ENCODE measurements at regions not wholly inside any gene's neighbourhood (a gene's known extent, or its start where the extent isn't known, plus 50 kb on each side); places are given as distances from the start of the nearest gene placed in this dataset.

GRCh38 chr11:64457416-64458010 lies 98.2 kb upstream of the SLC22A11 start:
- H3K27ac ChIP-seq (ENCODE audit: low read length) = no peak overlapping the region
- no peaks in the 10 kb centered on the region for H3K4me1 ChIP-seq (ENCODE audit: control insufficient read depth, insufficient read depth, low read length)
- no peaks in the 10 kb centered on the region for H3K9me3 ChIP-seq (ENCODE audit: control insufficient read depth, low read depth, low read length)
- no CpG with 5 or more reads among the region's 12 CpGs for WGBS (ENCODE audit: insufficient coverage, low lambda C conversion rate)
- no peaks in the 10 kb centered on the region for H3K36me3 ChIP-seq (ENCODE audit: control insufficient read depth, insufficient read depth, low read length)
- H3K27me3 ChIP-seq (ENCODE audit: control insufficient read depth, insufficient read depth, low read length) = peaks cover 9% of the 10 kb centered on the region
- no peak for DNase-seq
- H3K4me3 ChIP-seq (ENCODE audit: low read length) = no peak overlapping the region

GRCh38 chr11:64458997-64459396 lies 96.7 kb upstream of the SLC22A11 start:
- no peaks in the 10 kb centered on the region for H3K36me3 ChIP-seq (ENCODE audit: control insufficient read depth, insufficient read depth, low read length)
- WGBS (ENCODE audit: insufficient coverage, low lambda C conversion rate) = 14% methylated on average over 3 of the region's 10 CpGs
- peaks cover 11% of the 10 kb centered on the region for H3K27me3 ChIP-seq (ENCODE audit: control insufficient read depth, insufficient read depth, low read length)
- H3K4me1 ChIP-seq (ENCODE audit: control insufficient read depth, insufficient read depth, low read length) = no peaks in the 10 kb centered on the region
- no peak overlapping the region for H3K4me3 ChIP-seq (ENCODE audit: low read length)
- no peak overlapping the region for H3K27ac ChIP-seq (ENCODE audit: low read length)
- no peak for DNase-seq
- H3K9me3 ChIP-seq (ENCODE audit: control insufficient read depth, low read depth, low read length) = no peaks in the 10 kb centered on the region

GRCh38 chr11:64459609-64460008 lies 96.1 kb upstream of the SLC22A11 start:
- no CpG with 5 or more reads among the region's 6 CpGs for WGBS (ENCODE audit: insufficient coverage, low lambda C conversion rate)
- no peak overlapping the region for H3K27ac ChIP-seq (ENCODE audit: low read length)
- H3K27me3 ChIP-seq (ENCODE audit: control insufficient read depth, insufficient read depth, low read length) = peaks cover 15% of the 10 kb centered on the region
- no peak for DNase-seq
- H3K36me3 ChIP-seq (ENCODE audit: control insufficient read depth, insufficient read depth, low read length) = no peaks in the 10 kb centered on the region
- H3K9me3 ChIP-seq (ENCODE audit: control insufficient read depth, low read depth, low read length) = no peaks in the 10 kb centered on the region
- H3K4me3 ChIP-seq (ENCODE audit: low read length) = no peak overlapping the region
- no peaks in the 10 kb centered on the region for H3K4me1 ChIP-seq (ENCODE audit: control insufficient read depth, insufficient read depth, low read length)

GRCh38 chr11:64461081-64461480 lies 94.7 kb upstream of the SLC22A11 start:
- DNase-seq = no peak
- WGBS (ENCODE audit: insufficient coverage, low lambda C conversion rate) = 93% methylated on average over 2 of the region's 3 CpGs
- Histone ChIP-seq H3K36me3 (ENCODE audit: control insufficient read depth, insufficient read depth, low read length) (no peaks in the 10 kb centered on the region), H3K4me1 (ENCODE audit: control insufficient read depth, insufficient read depth, low read length) (no peaks in the 10 kb centered on the region), H3K9me3 (ENCODE audit: control insufficient read depth, low read depth, low read length) (no peaks in the 10 kb centered on the region), H3K4me3 (ENCODE audit: low read length) (no peak overlapping the region), H3K27ac (ENCODE audit: low read length) (no peak overlapping the region), H3K27me3 (ENCODE audit: control insufficient read depth, insufficient read depth, low read length) (peaks cover 16% of the 10 kb centered on the region)

GRCh38 chr11:64466115-64466718 lies 89.5 kb upstream of the SLC22A11 start:
- Histone ChIP-seq H3K9me3 (ENCODE audit: control insufficient read depth, low read depth, low read length) (no peaks in the 10 kb centered on the region), H3K4me1 (ENCODE audit: control insufficient read depth, insufficient read depth, low read length) (no peaks in the 10 kb centered on the region), H3K36me3 (ENCODE audit: control insufficient read depth, insufficient read depth, low read length) (no peaks in the 10 kb centered on the region), H3K27me3 (ENCODE audit: control insufficient read depth, insufficient read depth, low read length) (peaks cover 18% of the 10 kb centered on the region), H3K27ac (ENCODE audit: low read length) (no peak overlapping the region), H3K4me3 (ENCODE audit: low read length) (no peak overlapping the region)
- no peak for DNase-seq
- 86% methylated on average over 1 of the region's 7 CpGs for WGBS (ENCODE audit: insufficient coverage, low lambda C conversion rate)

- H3K4me3 ChIP-seq (ENCODE audit: low read length) = no peak overlapping the region
- H3K4me1 ChIP-seq (ENCODE audit: control insufficient read depth, insufficient read depth, low read length) = no peaks in the 10 kb centered on the region
- H3K36me3 ChIP-seq (ENCODE audit: control insufficient read depth, insufficient read depth, low read length) = no peaks in the 10 kb centered on the region
- no peaks in the 10 kb centered on the region for H3K9me3 ChIP-seq (ENCODE audit: control insufficient read depth, low read depth, low read length)
- no CpG with 5 or more reads among the region's 5 CpGs for WGBS (ENCODE audit: insufficient coverage, low lambda C conversion rate)
- no peak for DNase-seq
- H3K27me3 ChIP-seq (ENCODE audit: control insufficient read depth, insufficient read depth, low read length) = peaks cover 19% of the 10 kb centered on the region
- no peak overlapping the region for H3K27ac ChIP-seq (ENCODE audit: low read length)
These were observed 86.5 kb upstream of the SLC22A11 start for GRCh38 chr11:64469288-64469687.

GRCh38 chr11:64472593-64473455 lies 82.9 kb upstream of the SLC22A11 start:
- Histone ChIP-seq H3K4me1 (ENCODE audit: control insufficient read depth, insufficient read depth, low read length) (no peaks in the 10 kb centered on the region), H3K27me3 (ENCODE audit: control insufficient read depth, insufficient read depth, low read length) (peaks cover 32% of the 10 kb centered on the region), H3K27ac (ENCODE audit: low read length) (no peak overlapping the region), H3K9me3 (ENCODE audit: control insufficient read depth, low read depth, low read length) (no peaks in the 10 kb centered on the region), H3K36me3 (ENCODE audit: control insufficient read depth, insufficient read depth, low read length) (no peaks in the 10 kb centered on the region), H3K4me3 (ENCODE audit: low read length) (no peak overlapping the region)
- DNase-seq = no peak
- WGBS (ENCODE audit: insufficient coverage, low lambda C conversion rate) = 80% methylated on average over 1 of the region's 10 CpGs

- Histone ChIP-seq H3K27me3 (ENCODE audit: control insufficient read depth, insufficient read depth, low read length) (peaks cover 29% of the 10 kb centered on the region), H3K4me3 (ENCODE audit: low read length) (no peak overlapping the region), H3K36me3 (ENCODE audit: control insufficient read depth, insufficient read depth, low read length) (no peaks in the 10 kb centered on the region), H3K4me1 (ENCODE audit: control insufficient read depth, insufficient read depth, low read length) (no peaks in the 10 kb centered on the region), H3K9me3 (ENCODE audit: control insufficient read depth, low read depth, low read length) (no peaks in the 10 kb centered on the region), H3K27ac (ENCODE audit: low read length) (no peak overlapping the region)
- no peak for DNase-seq
- WGBS (ENCODE audit: insufficient coverage, low lambda C conversion rate) = 98% methylated on average over 6 of the region's 11 CpGs
These were observed 81.1 kb upstream of the SLC22A11 start for GRCh38 chr11:64474680-64475079.

GRCh38 chr11:64475145-64475544 lies 80.6 kb upstream of the SLC22A11 start:
- H3K27ac ChIP-seq (ENCODE audit: low read length) = no peak overlapping the region
- no peak for DNase-seq
- no peaks in the 10 kb centered on the region for H3K9me3 ChIP-seq (ENCODE audit: control insufficient read depth, low read depth, low read length)
- H3K4me3 ChIP-seq (ENCODE audit: low read length) = no peak overlapping the region
- no peaks in the 10 kb centered on the region for H3K36me3 ChIP-seq (ENCODE audit: control insufficient read depth, insufficient read depth, low read length)
- WGBS (ENCODE audit: insufficient coverage, low lambda C conversion rate) = 100% methylated on average over 2 of the region's 11 CpGs
- H3K27me3 ChIP-seq (ENCODE audit: control insufficient read depth, insufficient read depth, low read length) = peaks cover 26% of the 10 kb centered on the region
- H3K4me1 ChIP-seq (ENCODE audit: control insufficient read depth, insufficient read depth, low read length) = no peaks in the 10 kb centered on the region

GRCh38 chr11:64476881-64477280 lies 78.9 kb upstream of the SLC22A11 start:
- H3K27me3 ChIP-seq (ENCODE audit: control insufficient read depth, insufficient read depth, low read length) = peaks cover 26% of the 10 kb centered on the region
- H3K4me1 ChIP-seq (ENCODE audit: control insufficient read depth, insufficient read depth, low read length) = no peaks in the 10 kb centered on the region
- DNase-seq = no peak
- no CpG with 5 or more reads among the region's 7 CpGs for WGBS (ENCODE audit: insufficient coverage, low lambda C conversion rate)
- H3K36me3 ChIP-seq (ENCODE audit: control insufficient read depth, insufficient read depth, low read length) = no peaks in the 10 kb centered on the region
- H3K9me3 ChIP-seq (ENCODE audit: control insufficient read depth, low read depth, low read length) = no peaks in the 10 kb centered on the region
- no peak overlapping the region for H3K4me3 ChIP-seq (ENCODE audit: low read length)
- no peak overlapping the region for H3K27ac ChIP-seq (ENCODE audit: low read length)
